ENCODE measurements at regions not wholly inside any gene's neighbourhood (a gene's known extent, or its start where the extent isn't known, plus 50 kb on each side); places are given as distances from the start of the nearest gene placed in this dataset.

- no peak for DNase-seq (ENCODE audit: low spot score in 2 of 2)
- Histone ChIP-seq H3K27me3 (no peaks in the 10 kb centered on the region), H3K36me3 (no peaks in the 10 kb centered on the region), H3K4me3 (no peak overlapping the region), H3K9me3 (no peaks in the 10 kb centered on the region), H3K4me1 (no peaks in the 10 kb centered on the region), H3K27ac (no peak overlapping the region)
- intact Hi-C loops (cut with DNase I; ENCODE audit: low total_unique reads) = no loop called here
- TF ChIP-seq CTCF (IDR thresholded peaks at IDR 0.05) (no peak), POLR2AphosphoS5 (IDR thresholded peaks at IDR 0.05) (no peak), POLR2A (IDR thresholded peaks at IDR 0.05) (no peak)
These were observed 229.1 kb upstream of the FN1 start for GRCh38 chr2:215664847-215665525.

DNA sequence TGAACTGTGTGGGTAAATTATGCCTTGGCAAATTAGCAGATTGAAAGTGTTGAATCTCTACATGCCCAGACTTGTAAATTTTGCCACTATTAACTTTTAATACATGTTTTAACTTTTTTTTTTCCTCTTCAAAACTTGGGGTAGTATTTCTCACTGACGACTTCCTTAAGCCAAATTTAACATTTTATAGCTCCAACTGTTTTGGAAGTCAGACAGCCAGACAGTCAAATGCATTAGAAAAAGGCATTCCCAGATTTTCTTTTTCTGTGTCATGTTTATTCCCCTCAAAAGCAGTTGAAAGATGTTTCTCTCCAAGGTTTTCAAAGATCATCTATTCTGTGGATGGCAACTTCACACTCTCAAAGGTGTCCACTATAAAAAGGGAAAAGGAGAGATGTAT, 226.8 kb upstream of the FN1 start:
- no peaks in the 10 kb centered on the region for H3K27me3 ChIP-seq
- intact Hi-C loops (cut with DNase I; ENCODE audit: low total_unique reads) = no loop called here
- no peak for DNase-seq (ENCODE audit: low spot score in 2 of 2)
- no peak overlapping the region for H3K27ac ChIP-seq
- no peak overlapping the region for H3K4me3 ChIP-seq
- no peaks in the 10 kb centered on the region for H3K4me1 ChIP-seq
- H3K36me3 ChIP-seq = no peaks in the 10 kb centered on the region
- H3K9me3 ChIP-seq = no peaks in the 10 kb centered on the region
- TF ChIP-seq POLR2A (IDR thresholded peaks at IDR 0.05) (no peak), CTCF (IDR thresholded peaks at IDR 0.05) (no peak), POLR2AphosphoS5 (IDR thresholded peaks at IDR 0.05) (no peak)

GRCh38 chr2:215660687-215661086, 224.8 kb upstream of the FN1 start:
- no peaks in the 10 kb centered on the region for H3K4me1 ChIP-seq
- intact Hi-C loops (cut with DNase I; ENCODE audit: low total_unique reads) = no loop called here
- no peaks in the 10 kb centered on the region for H3K36me3 ChIP-seq
- no peak for TF ChIP-seq CTCF (IDR thresholded peaks at IDR 0.05)
- no peak for TF ChIP-seq POLR2AphosphoS5 (IDR thresholded peaks at IDR 0.05)
- TF ChIP-seq POLR2A (IDR thresholded peaks at IDR 0.05) = no peak
- H3K4me3 ChIP-seq = no peak overlapping the region
- no peak for DNase-seq (ENCODE audit: low spot score in 2 of 2)
- no peaks in the 10 kb centered on the region for H3K27me3 ChIP-seq
- no peak overlapping the region for H3K27ac ChIP-seq
- no peaks in the 10 kb centered on the region for H3K9me3 ChIP-seq

DNA sequence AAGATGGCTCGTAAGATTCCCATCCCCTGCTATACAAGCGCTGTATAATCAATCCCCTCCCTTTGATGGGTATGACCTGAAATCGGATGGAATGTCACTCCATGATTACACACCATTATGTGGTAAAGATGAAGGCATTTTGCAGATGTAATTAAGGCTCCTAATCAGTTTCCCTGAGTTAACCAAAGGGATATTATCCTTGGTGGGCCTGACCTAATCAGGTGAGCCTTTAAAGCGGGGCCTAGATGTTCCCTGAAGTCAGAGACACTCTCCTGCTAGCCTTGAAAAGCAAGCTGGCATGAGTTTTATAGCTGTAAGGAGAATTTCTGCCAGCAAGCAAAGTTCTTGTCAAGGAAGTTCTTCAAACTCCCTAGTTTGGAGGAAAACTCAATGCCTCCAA, 223.8 kb upstream of the FN1 start:
- H3K4me1 ChIP-seq = no peaks in the 10 kb centered on the region
- no peak overlapping the region for H3K27ac ChIP-seq
- TF ChIP-seq CTCF (IDR thresholded peaks at IDR 0.05) (no peak), POLR2AphosphoS5 (IDR thresholded peaks at IDR 0.05) (no peak), POLR2A (IDR thresholded peaks at IDR 0.05) (no peak)
- no peaks in the 10 kb centered on the region for H3K27me3 ChIP-seq
- no peaks in the 10 kb centered on the region for H3K36me3 ChIP-seq
- no peak overlapping the region for H3K4me3 ChIP-seq
- no peaks in the 10 kb centered on the region for H3K9me3 ChIP-seq
- no peak for DNase-seq (ENCODE audit: low spot score in 2 of 2)
- intact Hi-C loops (cut with DNase I; ENCODE audit: low total_unique reads) = no loop called here

GRCh38 chr2:215658635-215659305, 222.9 kb upstream of the FN1 start:
- TF ChIP-seq CTCF (IDR thresholded peaks at IDR 0.05) (no peak), POLR2A (IDR thresholded peaks at IDR 0.05) (no peak), POLR2AphosphoS5 (IDR thresholded peaks at IDR 0.05) (no peak)
- H3K36me3 ChIP-seq = no peaks in the 10 kb centered on the region
- H3K27me3 ChIP-seq = no peaks in the 10 kb centered on the region
- intact Hi-C loops (cut with DNase I; ENCODE audit: low total_unique reads) = no loop called here
- no peak for DNase-seq (ENCODE audit: low spot score in 2 of 2)
- H3K4me1 ChIP-seq = no peaks in the 10 kb centered on the region
- no peak overlapping the region for H3K27ac ChIP-seq
- H3K9me3 ChIP-seq = no peaks in the 10 kb centered on the region
- no peak overlapping the region for H3K4me3 ChIP-seq
